ENCODE measurements at regions not wholly inside any gene's neighbourhood (a gene's known extent, or its start where the extent isn't known, plus 50 kb on each side); places are given as distances from the start of the nearest gene placed in this dataset.
"Not testable (repeated sequence)": the region's sequence is repeated elsewhere in the genome, so short reads cannot be mapped to it uniquely, and the experiment has no call there.

GRCh38 chr5:86199287-86199686 lies 418.5 kb upstream of the COX7C start:
- no peak for DNase-seq
- H3K27me3 ChIP-seq, result no peaks in the 10 kb centered on the region
- H3K36me3 ChIP-seq, result no peaks in the 10 kb centered on the region
- H3K9me3 ChIP-seq, result no peaks in the 10 kb centered on the region
- H3K27ac ChIP-seq, result no peak overlapping the region
- H3K4me3 ChIP-seq, result no peak overlapping the region
- no peaks in the 10 kb centered on the region for H3K4me1 ChIP-seq
- TF ChIP-seq EP300 (IDR thresholded peaks at IDR 0.05), result no peak
- TF ChIP-seq POLR2AphosphoS5 (IDR thresholded peaks at IDR 0.05), result no peak
- TF ChIP-seq, protein P1, sequence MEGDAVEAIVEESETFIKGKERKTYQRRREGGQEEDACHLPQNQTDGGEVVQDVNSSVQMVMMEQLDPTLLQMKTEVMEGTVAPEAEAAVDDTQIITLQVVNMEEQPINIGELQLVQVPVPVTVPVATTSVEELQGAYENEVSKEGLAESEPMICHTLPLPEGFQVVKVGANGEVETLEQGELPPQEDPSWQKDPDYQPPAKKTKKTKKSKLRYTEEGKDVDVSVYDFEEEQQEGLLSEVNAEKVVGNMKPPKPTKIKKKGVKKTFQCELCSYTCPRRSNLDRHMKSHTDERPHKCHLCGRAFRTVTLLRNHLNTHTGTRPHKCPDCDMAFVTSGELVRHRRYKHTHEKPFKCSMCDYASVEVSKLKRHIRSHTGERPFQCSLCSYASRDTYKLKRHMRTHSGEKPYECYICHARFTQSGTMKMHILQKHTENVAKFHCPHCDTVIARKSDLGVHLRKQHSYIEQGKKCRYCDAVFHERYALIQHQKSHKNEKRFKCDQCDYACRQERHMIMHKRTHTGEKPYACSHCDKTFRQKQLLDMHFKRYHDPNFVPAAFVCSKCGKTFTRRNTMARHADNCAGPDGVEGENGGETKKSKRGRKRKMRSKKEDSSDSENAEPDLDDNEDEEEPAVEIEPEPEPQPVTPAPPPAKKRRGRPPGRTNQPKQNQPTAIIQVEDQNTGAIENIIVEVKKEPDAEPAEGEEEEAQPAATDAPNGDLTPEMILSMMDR (IDR thresholded peaks at IDR 0.05), result no peak
- no peak for TF ChIP-seq POLR2A (IDR thresholded peaks at IDR 0.05)
- intact Hi-C loops (cut with DNase I), result no loop called here

GRCh38 chr5:86228147-86228546 lies 389.6 kb upstream of the COX7C start:
- no peaks in the 10 kb centered on the region for H3K9me3 ChIP-seq
- no peak for TF ChIP-seq POLR2A (IDR thresholded peaks at IDR 0.05)
- TF ChIP-seq, protein P1 (IDR thresholded peaks at IDR 0.05), result no peak
- no peak for TF ChIP-seq POLR2AphosphoS5 (IDR thresholded peaks at IDR 0.05)
- TF ChIP-seq EP300 (IDR thresholded peaks at IDR 0.05), result no peak
- no peak overlapping the region for H3K27ac ChIP-seq
- H3K27me3 ChIP-seq, result no peaks in the 10 kb centered on the region
- DNase-seq, result no peak
- no peak overlapping the region for H3K4me3 ChIP-seq
- H3K36me3 ChIP-seq, result no peaks in the 10 kb centered on the region
- intact Hi-C loops (cut with DNase I), result no loop called here
- no peaks in the 10 kb centered on the region for H3K4me1 ChIP-seq

DNA sequence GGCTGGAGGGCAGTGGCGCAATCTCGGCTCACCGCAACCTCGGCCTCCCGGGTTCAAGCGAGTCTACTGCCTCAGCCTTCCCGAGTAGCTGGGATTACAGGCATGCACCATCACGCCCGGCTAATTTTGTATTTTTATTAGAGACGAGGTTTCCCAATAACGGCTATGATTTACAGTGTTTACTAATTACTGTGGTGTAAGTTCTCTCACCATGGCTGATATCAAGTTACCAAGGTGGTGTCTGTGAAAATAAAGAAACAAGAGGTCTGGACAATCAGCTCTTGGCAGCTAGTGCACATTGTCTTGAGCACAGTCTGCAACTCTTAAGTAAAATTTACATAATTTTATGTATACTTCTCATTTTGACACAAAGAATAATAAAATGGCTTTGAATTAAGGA lies 385.5 kb upstream of the COX7C start:
- Histone ChIP-seq H3K27me3 (no peaks in the 10 kb centered on the region), H3K4me1 (no peaks in the 10 kb centered on the region), H3K36me3 (no peaks in the 10 kb centered on the region), H3K27ac (no peak overlapping the region), H3K4me3 (no peak overlapping the region), H3K9me3 (no peaks in the 10 kb centered on the region)
- intact Hi-C loops (cut with DNase I), result no loop called here
- no peak for DNase-seq
- TF ChIP-seq POLR2A (IDR thresholded peaks at IDR 0.05) (no peak), POLR2AphosphoS5 (IDR thresholded peaks at IDR 0.05) (no peak), EP300 (IDR thresholded peaks at IDR 0.05) (no peak)
- TF ChIP-seq, protein P1 (IDR thresholded peaks at IDR 0.05), result no peak
- 86 to 88% methylated on average over 11 of the region's 11 CpGs for WGBS, 2 donors

DNA sequence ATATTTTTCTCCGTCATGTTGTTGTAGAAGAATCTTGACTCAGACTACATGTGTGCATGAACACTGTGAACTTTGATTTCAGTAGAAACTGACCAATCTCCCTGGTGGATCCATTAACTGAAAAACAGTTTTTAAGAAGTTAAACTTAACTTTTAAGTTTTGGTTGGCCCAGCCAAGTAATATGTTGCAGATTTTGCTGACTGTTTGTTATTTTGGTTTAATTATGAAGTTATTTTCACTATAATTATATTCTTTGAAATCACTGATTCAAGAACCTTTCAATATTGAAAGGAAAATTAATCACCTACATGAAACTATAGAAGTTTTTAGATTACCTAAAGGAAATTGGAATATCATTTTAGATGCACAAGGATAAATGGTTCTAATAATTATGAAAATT lies 373.6 kb upstream of the COX7C start:
- no peak for DNase-seq
- H3K4me1 ChIP-seq, result no peaks in the 10 kb centered on the region
- H3K36me3 ChIP-seq, result no peaks in the 10 kb centered on the region
- WGBS, 2 donors, result 0% methylated on average over 1 of the region's 1 CpG
- no peak overlapping the region for H3K27ac ChIP-seq
- H3K27me3 ChIP-seq, result no peaks in the 10 kb centered on the region
- no peaks in the 10 kb centered on the region for H3K9me3 ChIP-seq
- H3K4me3 ChIP-seq, result no peak overlapping the region
- intact Hi-C loops (cut with DNase I), result no loop called here
- no peak for TF ChIP-seq POLR2AphosphoS5 (IDR thresholded peaks at IDR 0.05)
- TF ChIP-seq, protein P1 (IDR thresholded peaks at IDR 0.05), result no peak

DNA sequence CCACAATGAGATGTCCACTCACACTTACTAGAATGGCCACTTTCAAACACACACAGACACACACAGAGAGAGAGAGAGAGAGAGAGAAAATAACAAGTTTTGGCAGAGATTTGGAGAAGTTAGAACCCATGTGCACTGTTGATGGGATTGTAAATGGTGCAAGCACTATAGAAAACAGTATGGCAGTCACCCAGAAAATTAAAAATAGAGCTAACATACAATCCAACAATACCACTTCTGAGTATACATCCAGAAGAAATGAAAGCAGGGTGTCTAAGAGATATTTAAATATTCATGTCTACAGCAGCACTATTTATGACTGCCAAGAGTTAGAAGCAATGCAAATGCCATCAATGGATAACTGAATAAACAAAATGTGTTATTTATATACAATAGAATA lies 359.9 kb upstream of the COX7C start:
- intact Hi-C loops (cut with DNase I), result no loop called here
- Histone ChIP-seq H3K36me3 (no peaks in the 10 kb centered on the region), H3K27ac (no peak overlapping the region)

DNA sequence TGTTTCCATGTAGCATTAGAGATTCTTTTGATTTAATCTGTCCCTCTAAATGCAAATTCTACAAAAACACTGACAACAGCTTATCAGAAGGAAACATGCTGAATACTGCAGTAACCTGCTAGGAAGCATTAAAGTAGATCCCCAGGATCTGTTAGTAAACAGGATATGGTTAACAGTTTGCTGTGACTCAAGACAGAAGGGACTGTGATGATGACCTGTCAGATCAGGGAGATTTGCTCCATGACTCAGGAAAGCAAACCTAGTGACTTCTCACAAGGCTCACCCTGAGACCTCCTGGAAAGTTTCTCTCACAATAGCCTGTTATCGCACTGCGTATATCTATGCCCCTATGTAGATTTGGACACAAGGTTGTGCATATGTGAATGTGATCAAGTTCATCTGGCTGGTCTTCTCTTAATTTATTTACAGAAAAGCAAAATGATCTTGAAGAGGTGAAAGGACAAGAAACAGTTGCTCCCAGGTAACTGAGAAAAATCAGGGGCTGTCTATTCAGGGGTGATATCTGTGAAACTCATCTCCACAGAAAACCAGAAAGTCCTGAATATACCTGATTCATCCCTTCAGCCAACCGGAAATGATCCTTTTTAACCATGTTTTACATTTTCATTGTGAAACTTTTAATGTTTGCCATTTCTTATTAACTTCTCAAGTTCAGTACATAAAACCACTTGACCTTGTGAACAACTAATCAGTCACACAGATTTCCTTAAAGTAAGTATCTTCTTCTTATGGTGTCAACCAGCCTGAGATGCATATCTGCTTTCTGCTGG lies 333.1 kb upstream of the COX7C start:
- H3K27me3 ChIP-seq; DNase-seq; H3K4me3 ChIP-seq; H3K9me3 ChIP-seq; H3K27ac ChIP-seq; intact Hi-C loops (cut with DNase I); H3K4me1 ChIP-seq; H3K36me3 ChIP-seq: not testable (repeated sequence)
- 88 to 91% methylated on average over 3 of the region's 3 CpGs for WGBS, 2 donors

More for the DNA sequence above, 359.9 kb upstream of the COX7C start:
- TF ChIP-seq, protein P1 (IDR thresholded peaks at IDR 0.05), result no peak
- TF ChIP-seq EP300 (IDR thresholded peaks at IDR 0.05), result no peak
- TF ChIP-seq POLR2A (IDR thresholded peaks at IDR 0.05), result no peak
- no peak for TF ChIP-seq POLR2AphosphoS5 (IDR thresholded peaks at IDR 0.05)
- Histone ChIP-seq H3K9me3 (no peaks in the 10 kb centered on the region), H3K4me1 (no peaks in the 10 kb centered on the region), H3K27me3 (no peaks in the 10 kb centered on the region), H3K4me3 (no peak overlapping the region)
- DNase-seq, result no peak

DNA sequence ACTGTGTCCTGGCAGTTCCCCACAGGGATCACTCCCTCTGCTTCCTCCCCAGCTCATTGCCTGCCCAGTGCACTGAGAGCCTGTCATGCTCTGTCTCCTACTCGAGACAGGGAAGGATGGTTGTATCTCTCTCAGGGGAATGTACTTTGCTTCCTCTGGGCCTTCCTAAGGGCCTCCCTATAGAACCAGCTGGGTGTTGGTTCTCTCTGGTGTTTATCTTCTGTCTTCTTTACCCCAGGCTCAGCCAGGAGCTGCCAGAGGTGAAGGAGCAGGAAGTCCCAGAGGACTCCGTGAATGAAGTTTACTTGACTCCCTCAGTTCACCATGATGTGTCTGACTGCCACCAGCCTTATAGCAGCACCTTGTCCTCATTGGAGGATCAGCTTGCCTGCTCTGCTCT lies 330.3 kb upstream of the COX7C start:
- H3K4me3 ChIP-seq; H3K4me1 ChIP-seq; H3K27ac ChIP-seq; H3K9me3 ChIP-seq; DNase-seq; H3K36me3 ChIP-seq; H3K27me3 ChIP-seq; intact Hi-C loops (cut with DNase I): not testable (repeated sequence)
- 78 to 81% methylated on average over 2 of the region's 2 CpGs for WGBS, 2 donors
